GM12874 (cell line): ENCODE measurements at regions not wholly inside any gene's neighbourhood (a gene's known extent, or its start where the extent isn't known, plus 50 kb on each side); places are given as distances from the start of the nearest gene placed in this dataset.

Experiments
- CTCF ChIP-seq: IDR thresholded peaks from 2 replicates; pipeline ENCODE4 v1.5.1; 2011; ENCODE audit warnings: low read depth, mild to moderate bottlenecking, control low read depth, low read length, moderate library complexity; ENCODE audit not compliant: insufficient read depth

- no peak for TF ChIP-seq CTCF
Observed at GRCh38 chr12:11563785-11564739, 85.4 kb upstream of the ETV6 start.

GRCh38 chr12:11564984-11565651 is 84.4 kb upstream of the ETV6 start:
- TF ChIP-seq CTCF = no peak

- no peak for TF ChIP-seq CTCF
Observed at GRCh38 chr12:11565752-11566151, 83.7 kb upstream of the ETV6 start.

- TF ChIP-seq CTCF = no peak
Observed at GRCh38 chr12:11568155-11568761, 81.2 kb upstream of the ETV6 start.

GRCh38 chr12:11568762-11569478 is 80.6 kb upstream of the ETV6 start:
- TF ChIP-seq CTCF = no peak

GRCh38 chr12:11569716-11570115 is 79.8 kb upstream of the ETV6 start:
- no peak for TF ChIP-seq CTCF

- TF ChIP-seq CTCF = no peak
Observed at GRCh38 chr12:11573880-11574279, 75.6 kb upstream of the ETV6 start.
